RWPE2 (cell line): ENCODE measurements at regions not wholly inside any gene's neighbourhood (a gene's known extent, or its start where the extent isn't known, plus 50 kb on each side); places are given as distances from the start of the nearest gene placed in this dataset.

ENCODE experiments used
- ATAC-seq: fragments of 200-7000 bp; cut with Tn5 transposase; 3 replicates; pipeline ENCODE4 v1.9.1; 2021; ENCODE audit warnings: low read depth
- DNase-seq: peaks from one replicate; pipeline ENCODE4 v3.0.0-alpha.2; 2020; ENCODE audit warnings: low spot score
- H3K27ac ChIP-seq: fragments of 450-650 bp; 2 replicates; pipeline ENCODE4 v1.5.1; 2017; ENCODE audit warnings: mild to moderate bottlenecking; ENCODE audit not compliant: poor library complexity, severe bottlenecking
- H3K27me3 ChIP-seq: fragments of 250-450 bp; sonication (Bioruptor Pico); 2 replicates; pipeline ENCODE4 v1.5.1; 2021; ENCODE audit warnings: mild to moderate bottlenecking, moderate library complexity; ENCODE audit not compliant: insufficient read depth, poor library complexity, severe bottlenecking
- H3K36me3 ChIP-seq: fragments of 250-450 bp; sonication (Bioruptor Pico); 2 replicates; pipeline ENCODE4 v1.5.1; 2020; ENCODE audit warnings: low read depth, mild to moderate bottlenecking, moderate library complexity
- H3K4me1 ChIP-seq: fragments of 250-450 bp; sonication (Bioruptor Pico); 2 replicates; pipeline ENCODE4 v1.5.1; 2021; ENCODE audit warnings: mild to moderate bottlenecking, moderate library complexity; ENCODE audit not compliant: insufficient read depth, poor library complexity, severe bottlenecking
- H3K4me3 ChIP-seq: fragments of 250-450 bp; sonication (Bioruptor Pico); 2 replicates; pipeline ENCODE4 v1.5.1; 2021; ENCODE audit warnings: mild to moderate bottlenecking, moderate library complexity; ENCODE audit not compliant: severe bottlenecking
- H3K9me3 ChIP-seq: fragments of 250-450 bp; sonication (Bioruptor Pico); 2 replicates; pipeline ENCODE4 v1.5.1; 2021; ENCODE audit warnings: mild to moderate bottlenecking, moderate library complexity; ENCODE audit not compliant: severe bottlenecking
- TF ChIP-seq, protein P1 (sequence below): fragments of 450-650 bp; IDR thresholded peaks from one replicate; pipeline ENCODE4 v1.5.1; 2017; ENCODE audit warnings: mild to moderate bottlenecking, moderate library complexity; ENCODE audit not compliant: poor library complexity, severe bottlenecking

DNA sequence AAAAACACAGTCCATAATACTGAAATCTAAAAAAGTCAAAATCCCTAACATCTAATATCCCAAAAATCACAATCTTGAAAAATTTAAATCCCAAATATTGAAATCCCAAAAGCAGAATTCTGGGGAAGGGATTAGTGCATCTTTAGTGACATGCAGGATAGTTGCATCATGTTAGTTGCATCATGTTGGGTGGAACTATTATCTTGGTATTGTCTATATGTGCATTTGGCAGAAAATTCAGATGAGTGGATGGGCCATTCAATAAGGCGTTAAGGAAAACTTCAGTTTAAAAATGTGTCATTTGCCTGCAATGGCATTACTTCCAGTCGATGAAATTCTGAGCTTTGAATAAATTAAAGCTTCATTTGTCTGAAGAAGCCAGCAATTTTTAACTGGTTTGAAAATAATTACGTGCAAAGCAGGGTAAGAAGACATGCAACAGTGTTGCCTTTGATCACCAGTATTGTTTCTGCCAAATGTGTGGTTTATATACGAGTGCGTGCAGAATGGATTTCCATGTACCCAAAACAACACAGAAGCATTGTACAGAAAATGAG lies 221.4 kb upstream of the NFE2L3 start:
- ATAC-seq (no peak), DNase-seq (no peak)
- TF ChIP-seq, protein P1, sequence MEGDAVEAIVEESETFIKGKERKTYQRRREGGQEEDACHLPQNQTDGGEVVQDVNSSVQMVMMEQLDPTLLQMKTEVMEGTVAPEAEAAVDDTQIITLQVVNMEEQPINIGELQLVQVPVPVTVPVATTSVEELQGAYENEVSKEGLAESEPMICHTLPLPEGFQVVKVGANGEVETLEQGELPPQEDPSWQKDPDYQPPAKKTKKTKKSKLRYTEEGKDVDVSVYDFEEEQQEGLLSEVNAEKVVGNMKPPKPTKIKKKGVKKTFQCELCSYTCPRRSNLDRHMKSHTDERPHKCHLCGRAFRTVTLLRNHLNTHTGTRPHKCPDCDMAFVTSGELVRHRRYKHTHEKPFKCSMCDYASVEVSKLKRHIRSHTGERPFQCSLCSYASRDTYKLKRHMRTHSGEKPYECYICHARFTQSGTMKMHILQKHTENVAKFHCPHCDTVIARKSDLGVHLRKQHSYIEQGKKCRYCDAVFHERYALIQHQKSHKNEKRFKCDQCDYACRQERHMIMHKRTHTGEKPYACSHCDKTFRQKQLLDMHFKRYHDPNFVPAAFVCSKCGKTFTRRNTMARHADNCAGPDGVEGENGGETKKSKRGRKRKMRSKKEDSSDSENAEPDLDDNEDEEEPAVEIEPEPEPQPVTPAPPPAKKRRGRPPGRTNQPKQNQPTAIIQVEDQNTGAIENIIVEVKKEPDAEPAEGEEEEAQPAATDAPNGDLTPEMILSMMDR: no peak
- Histone ChIP-seq H3K4me3 (no peak overlapping the region), H3K4me1 (peaks cover 13% of the 10 kb centered on the region), H3K27me3 (no peaks in the 10 kb centered on the region), H3K27ac (no peak overlapping the region), H3K36me3 (no peaks in the 10 kb centered on the region), H3K9me3 (no peaks in the 10 kb centered on the region)

DNA sequence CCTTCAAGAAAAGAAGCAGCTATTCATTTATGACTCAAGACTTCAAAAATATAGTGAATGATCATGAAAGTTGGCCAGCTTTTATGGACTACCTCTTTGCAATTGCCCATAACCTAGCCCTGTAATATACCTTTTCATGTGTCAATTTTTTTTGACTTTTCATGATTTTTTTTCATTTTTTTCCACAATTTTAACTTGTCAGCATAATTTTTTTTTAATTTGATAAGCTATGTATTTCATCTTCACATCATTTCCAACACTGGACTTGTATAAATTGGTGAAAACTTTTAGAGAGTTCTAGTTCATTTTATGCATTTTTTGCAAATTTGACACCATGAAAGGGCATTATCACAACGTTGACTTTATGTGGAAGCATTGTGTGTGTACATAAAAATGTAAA lies 220.8 kb upstream of the NFE2L3 start:
- H3K36me3 ChIP-seq: no peaks in the 10 kb centered on the region
- H3K27me3 ChIP-seq: no peaks in the 10 kb centered on the region
- H3K4me1 ChIP-seq: peaks cover 13% of the 10 kb centered on the region
- no peak for ATAC-seq
- no peak overlapping the region for H3K4me3 ChIP-seq
- H3K27ac ChIP-seq: no peak overlapping the region
- H3K9me3 ChIP-seq: no peaks in the 10 kb centered on the region
- no peak for DNase-seq
- TF ChIP-seq, protein P1: no peak

DNA sequence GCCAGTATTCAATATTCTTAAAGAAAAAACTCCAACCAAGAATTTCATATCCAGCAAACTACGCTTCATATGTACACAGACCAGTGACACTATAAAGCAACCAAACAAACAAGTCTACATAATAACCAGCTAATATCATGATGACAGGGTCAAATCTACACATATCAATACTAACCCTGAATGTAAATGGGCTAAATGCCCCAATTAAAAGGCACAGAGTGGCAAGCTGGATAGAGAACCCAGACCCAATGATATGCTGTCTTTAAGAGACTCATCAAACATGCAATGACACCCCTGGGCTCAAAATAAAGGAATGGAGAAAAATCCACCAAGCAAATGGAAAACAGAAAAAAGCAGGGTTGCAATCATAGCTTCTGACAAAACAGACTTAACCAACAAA lies 218.1 kb upstream of the NFE2L3 start:
- Histone ChIP-seq H3K36me3 (no peaks in the 10 kb centered on the region), H3K4me3 (no peak overlapping the region), H3K4me1 (no peaks in the 10 kb centered on the region), H3K27me3 (no peaks in the 10 kb centered on the region), H3K9me3 (no peaks in the 10 kb centered on the region), H3K27ac (no peak overlapping the region)
- ATAC-seq (no peak), DNase-seq (no peak)
- TF ChIP-seq, protein P1: no peak

DNA sequence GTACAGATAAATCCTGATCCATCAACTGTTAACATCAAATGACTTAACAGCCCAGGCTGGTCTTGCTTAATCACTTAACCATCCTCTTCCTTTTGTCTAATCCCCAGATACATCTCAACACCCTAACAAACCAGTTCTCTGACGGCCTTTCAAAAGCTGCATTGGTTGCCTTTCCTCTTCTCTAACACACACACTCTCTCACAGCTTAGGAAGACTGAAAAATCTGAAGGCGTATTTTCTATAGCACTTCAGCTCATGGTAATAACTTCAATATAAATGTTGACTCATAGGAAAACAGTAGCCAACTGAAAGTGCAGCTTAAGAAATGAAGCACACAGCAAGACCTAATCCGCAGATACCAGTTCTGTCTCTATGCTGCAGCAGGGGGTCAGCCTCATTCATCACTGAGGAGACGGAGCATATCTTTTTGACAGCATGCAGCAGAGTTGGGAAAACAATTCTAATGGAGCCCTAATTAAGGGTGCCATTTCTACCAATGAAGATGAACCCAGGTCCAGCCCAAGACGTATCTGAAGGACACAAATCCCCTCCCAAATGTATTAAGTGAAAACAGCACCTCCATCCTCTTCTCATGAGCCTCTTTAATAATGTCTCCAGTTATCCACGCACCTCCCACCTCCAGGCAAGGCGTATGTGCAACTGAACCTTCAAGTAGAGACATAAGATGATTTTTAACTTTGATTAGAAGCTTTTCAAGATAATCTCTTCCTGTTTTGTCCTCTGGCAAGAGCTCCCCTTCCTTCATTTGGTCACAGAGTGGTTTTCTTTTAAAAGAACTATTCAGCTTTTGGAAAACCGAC lies 211.7 kb upstream of the NFE2L3 start:
- Histone ChIP-seq H3K4me1 (peaks cover 18% of the 10 kb centered on the region), H3K36me3 (no peaks in the 10 kb centered on the region), H3K9me3 (no peaks in the 10 kb centered on the region), H3K27me3 (no peaks in the 10 kb centered on the region), H3K4me3 (no peak overlapping the region), H3K27ac (peak overlapping the region; percentile 80)
- TF ChIP-seq, protein P1: no peak
- peak; percentile 50 for ATAC-seq
- DNase-seq: no peak
